WTC11 (cell line): ENCODE measurements at regions not wholly inside any gene's neighbourhood (a gene's known extent, or its start where the extent isn't known, plus 50 kb on each side); places are given as distances from the start of the nearest gene placed in this dataset.

ENCODE experiments used
- ATAC-seq: fragments of 200-7000 bp; cut with Tn5 transposase; 2 replicates; pipeline ENCODE4 v1.10.0; 2021; ENCODE audit warnings: mild to moderate bottlenecking, moderate library complexity
- CTCF ChIA-PET: fragments of 300-600 bp; sonication (Branson Sonifier 250); formaldehyde crosslinking; loops from one replicate; lab custom pipeline; 2021; ENCODE audit warnings: antibody characterized with exemption; lab: Charles Lee
- POLR2A ChIA-PET: fragments of 350-600 bp; sonication (Branson Sonifier 250); formaldehyde crosslinking; loops from one replicate; lab custom pipeline; 2021; ENCODE audit warnings: antibody characterized with exemption; lab: Charles Lee
- DNase-seq: peaks from one replicate; pipeline ENCODE4 v3.0.0; 2021; ENCODE audit warnings: low spot score
- H3K27ac Mint-ChIP-seq: 2 replicates; pipeline ENCODE4 v1.8.0; 2021; ENCODE audit warnings: mixed read lengths
- H3K27me3 Mint-ChIP-seq: 2 replicates; pipeline ENCODE4 v1.8.0; 2021; ENCODE audit warnings: low read depth, mild to moderate bottlenecking, moderate library complexity, mixed read lengths
- H3K36me3 Mint-ChIP-seq: 2 replicates; pipeline ENCODE4 v1.8.0; 2021; ENCODE audit warnings: mixed read lengths
- H3K4me1 Mint-ChIP-seq: 2 replicates; pipeline ENCODE4 v1.8.0; 2022; ENCODE audit warnings: mixed read lengths
- H3K4me3 Mint-ChIP-seq: 2 replicates; pipeline ENCODE4 v1.8.0; 2021; ENCODE audit warnings: mild to moderate bottlenecking, moderate library complexity, mixed read lengths
- H3K9me3 Mint-ChIP-seq: 2 replicates; pipeline ENCODE4 v1.8.0; 2021; ENCODE audit warnings: mixed read lengths
- AFF4 ChIP-seq: sonication (generic); formaldehyde crosslinking; IDR thresholded peaks from 2 replicates; pipeline ENCODE4 v1.8.1; 2023; ENCODE audit warnings: mild to moderate bottlenecking, missing genetic modification reagents, borderline replicate concordance
- AR ChIP-seq: fragments of 250-450 bp; sonication (Bioruptor Pico); IDR thresholded peaks from 2 replicates; pipeline ENCODE4 v1.9.0; 2021; ENCODE audit warnings: mild to moderate bottlenecking
- ESRRA ChIP-seq: sonication (generic); formaldehyde crosslinking; IDR thresholded peaks from 2 replicates; pipeline ENCODE4 v1.8.1; 2022; ENCODE audit warnings: mild to moderate bottlenecking, missing genetic modification reagents, borderline replicate concordance
- FOXJ3 ChIP-seq: sonication (generic); formaldehyde crosslinking; IDR thresholded peaks from 2 replicates; pipeline ENCODE4 v1.9.0; 2021; ENCODE audit warnings: missing genetic modification reagents, mild to moderate bottlenecking, borderline replicate concordance
- GRHL2 ChIP-seq: fragments of 250-450 bp; sonication (Bioruptor Pico); IDR thresholded peaks from 2 replicates; pipeline ENCODE4 v1.8.0; 2022; ENCODE audit warnings: mild to moderate bottlenecking, moderate library complexity; ENCODE audit not compliant: insufficient replicate concordance, severe bottlenecking
- MAX ChIP-seq: sonication (generic); formaldehyde crosslinking; IDR thresholded peaks from 2 replicates; pipeline ENCODE4 v1.8.0; 2022; ENCODE audit warnings: mild to moderate bottlenecking, missing genetic modification reagents
- OVOL2 ChIP-seq: fragments of 250-450 bp; sonication (Bioruptor Pico); IDR thresholded peaks from 2 replicates; pipeline ENCODE4 v1.9.0; 2021; ENCODE audit warnings: mild to moderate bottlenecking, borderline replicate concordance
- RORB ChIP-seq: fragments of 250-450 bp; sonication (Bioruptor Pico); IDR thresholded peaks from 2 replicates; pipeline ENCODE4 v1.9.0; 2021; ENCODE audit warnings: mild to moderate bottlenecking
- TCF7 ChIP-seq: sonication (generic); formaldehyde crosslinking; IDR thresholded peaks from 2 replicates; pipeline ENCODE4 v1.8.0; 2022; ENCODE audit warnings: mild to moderate bottlenecking, low read depth, missing genetic modification reagents, moderate library complexity
- ZNF423 ChIP-seq: fragments of 250-450 bp; sonication (Bioruptor Pico); IDR thresholded peaks from 2 replicates; pipeline ENCODE4 v2.1.2; 2022; ENCODE audit warnings: mild to moderate bottlenecking, moderate library complexity
- TF ChIP-seq, protein P1 (sequence below): sonication (generic); formaldehyde crosslinking; IDR thresholded peaks from 2 replicates; pipeline ENCODE4 v1.8.0; 2023; ENCODE audit warnings: missing genetic modification reagents
- TF ChIP-seq, protein P2 (sequence below): sonication (generic); formaldehyde crosslinking; IDR thresholded peaks from 2 replicates; pipeline ENCODE4 v1.8.1; 2023; ENCODE audit warnings: mild to moderate bottlenecking, moderate library complexity, missing genetic modification reagents
- TF ChIP-seq, protein P3 (sequence below): sonication (generic); formaldehyde crosslinking; conservative IDR thresholded peaks from 2 replicates; pipeline ENCODE4 v1.8.1; 2023; ENCODE audit warnings: mild to moderate bottlenecking, low read depth, missing genetic modification reagents, moderate library complexity
- TF ChIP-seq, protein P4 (sequence below): fragments of 250-450 bp; sonication (Bioruptor Pico); conservative IDR thresholded peaks from 2 replicates; pipeline ENCODE4 v1.9.0; 2021; ENCODE audit warnings: mild to moderate bottlenecking
- TF ChIP-seq, protein P5 (sequence below): sonication (generic); formaldehyde crosslinking; IDR thresholded peaks from 2 replicates; pipeline ENCODE4 v1.8.0; 2022; ENCODE audit warnings: mild to moderate bottlenecking, missing genetic modification reagents
- TF ChIP-seq, protein P6 (sequence below): fragments of 250-450 bp; sonication (Bioruptor Pico); IDR thresholded peaks from 2 replicates; pipeline ENCODE4 v1.8.0; 2021; ENCODE audit warnings: mild to moderate bottlenecking

DNA sequence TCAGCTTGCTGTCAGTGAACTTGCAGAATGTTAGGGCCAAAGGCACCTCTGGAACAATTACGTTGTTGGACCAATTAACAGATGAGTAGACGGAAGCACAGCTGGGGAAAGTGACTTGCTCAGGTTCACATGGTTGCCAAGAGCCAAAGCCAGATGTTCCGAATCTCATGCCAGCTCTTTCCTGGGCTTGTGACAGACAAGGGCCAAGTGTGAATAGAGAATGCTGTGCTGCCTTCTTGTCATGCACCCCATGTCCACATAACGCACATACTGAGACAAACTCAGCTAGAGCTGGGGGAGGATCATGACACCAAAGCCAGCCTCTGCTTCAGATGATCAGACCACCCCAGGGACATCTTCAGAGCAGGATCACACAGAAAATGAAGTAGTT lies 616.3 kb downstream of the INSC start (continued):
- TF ChIP-seq AR (CRISPR knock-in tag) (no peak), GRHL2 (no peak), AFF4 (CRISPR knock-in tag) (no peak)
- TF ChIP-seq, protein P1, sequence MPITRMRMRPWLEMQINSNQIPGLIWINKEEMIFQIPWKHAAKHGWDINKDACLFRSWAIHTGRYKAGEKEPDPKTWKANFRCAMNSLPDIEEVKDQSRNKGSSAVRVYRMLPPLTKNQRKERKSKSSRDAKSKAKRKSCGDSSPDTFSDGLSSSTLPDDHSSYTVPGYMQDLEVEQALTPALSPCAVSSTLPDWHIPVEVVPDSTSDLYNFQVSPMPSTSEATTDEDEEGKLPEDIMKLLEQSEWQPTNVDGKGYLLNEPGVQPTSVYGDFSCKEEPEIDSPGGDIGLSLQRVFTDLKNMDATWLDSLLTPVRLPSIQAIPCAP (CRISPR knock-in tag), result no peak

DNA sequence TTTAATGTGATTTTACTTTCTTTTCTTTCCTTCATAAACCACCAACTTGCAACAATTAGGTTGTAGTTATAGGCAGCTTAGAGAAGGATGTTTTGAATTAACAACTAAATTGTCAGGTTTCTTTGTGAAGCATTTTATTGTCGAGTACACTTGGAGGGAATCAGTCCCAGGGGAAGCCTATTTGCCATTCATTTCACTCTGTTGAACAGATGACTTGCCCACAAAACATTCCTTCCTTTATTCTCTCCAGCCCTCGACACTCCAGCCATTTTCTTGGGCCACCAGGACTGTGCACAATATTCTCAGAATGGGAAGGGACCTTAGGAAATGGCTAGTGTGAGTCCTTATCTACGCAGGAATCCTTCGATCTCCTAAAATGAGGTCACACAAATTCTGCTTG lies 620.6 kb downstream of the SOX6 start:
- no peak for ATAC-seq
- ChIA-PET CTCF (no interaction called here), POLR2A (no interaction called here)
- TF ChIP-seq, protein P2, sequence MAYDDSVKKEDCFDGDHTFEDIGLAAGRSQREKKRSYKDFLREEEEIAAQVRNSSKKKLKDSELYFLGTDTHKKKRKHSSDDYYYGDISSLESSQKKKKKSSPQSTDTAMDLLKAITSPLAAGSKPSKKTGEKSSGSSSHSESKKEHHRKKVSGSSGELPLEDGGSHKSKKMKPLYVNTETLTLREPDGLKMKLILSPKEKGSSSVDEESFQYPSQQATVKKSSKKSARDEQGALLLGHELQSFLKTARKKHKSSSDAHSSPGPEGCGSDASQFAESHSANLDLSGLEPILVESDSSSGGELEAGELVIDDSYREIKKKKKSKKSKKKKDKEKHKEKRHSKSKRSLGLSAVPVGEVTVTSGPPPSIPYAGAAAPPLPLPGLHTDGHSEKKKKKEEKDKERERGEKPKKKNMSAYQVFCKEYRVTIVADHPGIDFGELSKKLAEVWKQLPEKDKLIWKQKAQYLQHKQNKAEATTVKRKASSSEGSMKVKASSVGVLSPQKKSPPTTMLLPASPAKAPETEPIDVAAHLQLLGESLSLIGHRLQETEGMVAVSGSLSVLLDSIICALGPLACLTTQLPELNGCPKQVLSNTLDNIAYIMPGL (CRISPR knock-in tag), result no peak
- TF ChIP-seq, protein P3, sequence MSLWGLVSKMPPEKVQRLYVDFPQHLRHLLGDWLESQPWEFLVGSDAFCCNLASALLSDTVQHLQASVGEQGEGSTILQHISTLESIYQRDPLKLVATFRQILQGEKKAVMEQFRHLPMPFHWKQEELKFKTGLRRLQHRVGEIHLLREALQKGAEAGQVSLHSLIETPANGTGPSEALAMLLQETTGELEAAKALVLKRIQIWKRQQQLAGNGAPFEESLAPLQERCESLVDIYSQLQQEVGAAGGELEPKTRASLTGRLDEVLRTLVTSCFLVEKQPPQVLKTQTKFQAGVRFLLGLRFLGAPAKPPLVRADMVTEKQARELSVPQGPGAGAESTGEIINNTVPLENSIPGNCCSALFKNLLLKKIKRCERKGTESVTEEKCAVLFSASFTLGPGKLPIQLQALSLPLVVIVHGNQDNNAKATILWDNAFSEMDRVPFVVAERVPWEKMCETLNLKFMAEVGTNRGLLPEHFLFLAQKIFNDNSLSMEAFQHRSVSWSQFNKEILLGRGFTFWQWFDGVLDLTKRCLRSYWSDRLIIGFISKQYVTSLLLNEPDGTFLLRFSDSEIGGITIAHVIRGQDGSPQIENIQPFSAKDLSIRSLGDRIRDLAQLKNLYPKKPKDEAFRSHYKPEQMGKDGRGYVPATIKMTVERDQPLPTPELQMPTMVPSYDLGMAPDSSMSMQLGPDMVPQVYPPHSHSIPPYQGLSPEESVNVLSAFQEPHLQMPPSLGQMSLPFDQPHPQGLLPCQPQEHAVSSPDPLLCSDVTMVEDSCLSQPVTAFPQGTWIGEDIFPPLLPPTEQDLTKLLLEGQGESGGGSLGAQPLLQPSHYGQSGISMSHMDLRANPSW, result no peak
- TF ChIP-seq, protein P4, sequence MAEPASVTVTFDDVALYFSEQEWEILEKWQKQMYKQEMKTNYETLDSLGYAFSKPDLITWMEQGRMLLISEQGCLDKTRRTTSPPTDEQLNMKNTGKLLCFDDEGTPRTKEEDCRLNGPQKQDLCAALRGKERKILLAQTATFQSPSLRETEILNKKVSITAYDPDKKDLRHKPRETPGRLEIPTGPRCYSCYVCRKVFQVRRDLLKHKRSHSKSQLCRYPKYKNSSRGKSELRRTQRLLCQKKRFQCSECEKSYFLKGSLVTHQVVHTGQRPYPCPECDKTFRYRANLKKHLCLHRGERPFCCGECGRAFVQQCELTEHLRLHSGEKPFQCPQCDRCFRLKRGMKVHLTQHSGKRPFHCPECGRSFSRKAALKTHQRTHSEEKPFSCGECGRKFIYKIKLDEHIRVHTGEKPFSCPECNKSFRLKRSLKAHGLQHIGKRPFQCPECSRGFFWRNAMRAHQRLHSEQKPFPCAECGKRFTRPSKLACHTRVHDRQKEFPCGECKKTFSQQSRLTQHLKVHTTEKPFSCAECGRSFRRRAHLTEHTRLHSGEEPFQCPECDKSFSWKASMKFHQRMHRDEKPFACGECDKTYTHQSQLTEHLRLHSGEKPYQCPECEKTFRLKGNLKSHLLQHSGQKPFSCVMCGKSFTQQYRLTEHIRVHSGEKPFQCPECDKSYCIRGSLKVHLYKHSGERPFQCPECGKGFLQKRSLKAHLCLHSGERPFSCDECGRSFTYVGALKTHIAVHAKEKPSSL (CRISPR knock-in tag), result no peak
- TF ChIP-seq, protein P5, sequence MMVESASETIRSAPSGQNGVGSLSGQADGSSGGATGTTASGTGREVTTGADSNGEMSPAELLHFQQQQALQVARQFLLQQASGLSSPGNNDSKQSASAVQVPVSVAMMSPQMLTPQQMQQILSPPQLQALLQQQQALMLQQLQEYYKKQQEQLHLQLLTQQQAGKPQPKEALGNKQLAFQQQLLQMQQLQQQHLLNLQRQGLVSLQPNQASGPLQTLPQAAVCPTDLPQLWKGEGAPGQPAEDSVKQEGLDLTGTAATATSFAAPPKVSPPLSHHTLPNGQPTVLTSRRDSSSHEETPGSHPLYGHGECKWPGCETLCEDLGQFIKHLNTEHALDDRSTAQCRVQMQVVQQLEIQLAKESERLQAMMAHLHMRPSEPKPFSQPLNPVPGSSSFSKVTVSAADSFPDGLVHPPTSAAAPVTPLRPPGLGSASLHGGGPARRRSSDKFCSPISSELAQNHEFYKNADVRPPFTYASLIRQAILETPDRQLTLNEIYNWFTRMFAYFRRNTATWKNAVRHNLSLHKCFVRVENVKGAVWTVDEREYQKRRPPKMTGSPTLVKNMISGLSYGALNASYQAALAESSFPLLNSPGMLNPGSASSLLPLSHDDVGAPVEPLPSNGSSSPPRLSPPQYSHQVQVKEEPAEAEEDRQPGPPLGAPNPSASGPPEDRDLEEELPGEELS (CRISPR knock-in tag), result no peak
- TF ChIP-seq, protein P6, sequence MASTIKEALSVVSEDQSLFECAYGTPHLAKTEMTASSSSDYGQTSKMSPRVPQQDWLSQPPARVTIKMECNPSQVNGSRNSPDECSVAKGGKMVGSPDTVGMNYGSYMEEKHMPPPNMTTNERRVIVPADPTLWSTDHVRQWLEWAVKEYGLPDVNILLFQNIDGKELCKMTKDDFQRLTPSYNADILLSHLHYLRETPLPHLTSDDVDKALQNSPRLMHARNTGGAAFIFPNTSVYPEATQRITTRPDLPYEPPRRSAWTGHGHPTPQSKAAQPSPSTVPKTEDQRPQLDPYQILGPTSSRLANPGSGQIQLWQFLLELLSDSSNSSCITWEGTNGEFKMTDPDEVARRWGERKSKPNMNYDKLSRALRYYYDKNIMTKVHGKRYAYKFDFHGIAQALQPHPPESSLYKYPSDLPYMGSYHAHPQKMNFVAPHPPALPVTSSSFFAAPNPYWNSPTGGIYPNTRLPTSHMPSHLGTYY (CRISPR knock-in tag), result no peak
- TF ChIP-seq ESRRA (CRISPR knock-in tag), result no peak
- no peak for TF ChIP-seq TCF7
- no peak for TF ChIP-seq ZNF423
- no peak for TF ChIP-seq MAX (CRISPR knock-in tag)
- no peak for TF ChIP-seq RORB (CRISPR knock-in tag)
- no peak for TF ChIP-seq FOXJ3 (CRISPR knock-in tag)
- TF ChIP-seq OVOL2 (CRISPR knock-in tag), result no peak

More for the DNA sequence above, 620.6 kb downstream of the SOX6 start:
- no peak for DNase-seq
- Mint-ChIP-seq H3K27me3 (no peaks in the 10 kb centered on the region), H3K4me3 (no peak overlapping the region), H3K36me3 (no peaks in the 10 kb centered on the region), H3K4me1 (peaks cover 4% of the 10 kb centered on the region), H3K27ac (no peak overlapping the region), H3K9me3 (peaks cover 8% of the 10 kb centered on the region; the same call in 1 of the 2 replicates)
